ENCODE measurements at regions not wholly inside any gene's neighbourhood (a gene's known extent, or its start where the extent isn't known, plus 50 kb on each side); places are given as distances from the start of the nearest gene placed in this dataset.

DNA sequence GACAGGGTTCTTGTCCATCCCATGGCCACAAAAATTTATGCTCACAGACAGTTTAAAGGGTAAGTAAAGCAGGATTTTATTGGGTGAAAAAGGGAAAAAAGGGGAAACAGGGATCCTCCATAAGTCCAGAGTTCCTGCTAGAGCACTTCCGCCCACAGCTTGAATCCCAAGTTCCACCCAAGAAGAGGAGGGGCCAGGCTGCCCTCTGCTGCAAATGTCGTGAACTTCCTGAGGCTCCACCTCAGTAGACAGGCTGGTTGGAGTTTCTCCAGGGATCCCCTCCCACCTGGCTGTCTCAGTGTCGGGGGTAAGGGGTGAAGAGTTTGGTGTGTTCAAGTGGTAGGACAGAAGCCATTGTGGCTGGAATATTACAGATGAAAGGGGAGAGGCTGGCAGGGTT, 275.0 kb upstream of the SGCD start:
- TF ChIP-seq CTCF (IDR thresholded peaks at IDR 0.05) (0 out of 2 replicates have a peak, but pooled peaks have one; percentile 17), CREB1 (CRISPR knock-in tag; IDR thresholded peaks at IDR 0.05) (no peak), CBFB (CRISPR knock-in tag; IDR thresholded peaks at IDR 0.05; ENCODE audit: low read depth) (no peak), TCF7 (CRISPR knock-in tag; IDR thresholded peaks at IDR 0.05; ENCODE audit: low read depth) (no peak), ETV6 (CRISPR knock-in tag; IDR thresholded peaks at IDR 0.05) (no peak), ZNF671 (CRISPR knock-in tag; IDR thresholded peaks at IDR 0.05) (no peak), NFE2L1 (CRISPR knock-in tag; IDR thresholded peaks at IDR 0.05) (no peak), GTF2I (CRISPR knock-in tag; conservative IDR thresholded peaks at IDR 0.05) (no peak)
- TF ChIP-seq, protein P1, sequence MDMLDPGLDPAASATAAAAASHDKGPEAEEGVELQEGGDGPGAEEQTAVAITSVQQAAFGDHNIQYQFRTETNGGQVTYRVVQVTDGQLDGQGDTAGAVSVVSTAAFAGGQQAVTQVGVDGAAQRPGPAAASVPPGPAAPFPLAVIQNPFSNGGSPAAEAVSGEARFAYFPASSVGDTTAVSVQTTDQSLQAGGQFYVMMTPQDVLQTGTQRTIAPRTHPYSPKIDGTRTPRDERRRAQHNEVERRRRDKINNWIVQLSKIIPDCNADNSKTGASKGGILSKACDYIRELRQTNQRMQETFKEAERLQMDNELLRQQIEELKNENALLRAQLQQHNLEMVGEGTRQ (CRISPR knock-in tag; IDR thresholded peaks at IDR 0.05), result no peak
- TF ChIP-seq, protein P2, sequence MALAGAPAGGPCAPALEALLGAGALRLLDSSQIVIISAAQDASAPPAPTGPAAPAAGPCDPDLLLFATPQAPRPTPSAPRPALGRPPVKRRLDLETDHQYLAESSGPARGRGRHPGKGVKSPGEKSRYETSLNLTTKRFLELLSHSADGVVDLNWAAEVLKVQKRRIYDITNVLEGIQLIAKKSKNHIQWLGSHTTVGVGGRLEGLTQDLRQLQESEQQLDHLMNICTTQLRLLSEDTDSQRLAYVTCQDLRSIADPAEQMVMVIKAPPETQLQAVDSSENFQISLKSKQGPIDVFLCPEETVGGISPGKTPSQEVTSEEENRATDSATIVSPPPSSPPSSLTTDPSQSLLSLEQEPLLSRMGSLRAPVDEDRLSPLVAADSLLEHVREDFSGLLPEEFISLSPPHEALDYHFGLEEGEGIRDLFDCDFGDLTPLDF (CRISPR knock-in tag; IDR thresholded peaks at IDR 0.05), result no peak
- TF ChIP-seq, protein P3, sequence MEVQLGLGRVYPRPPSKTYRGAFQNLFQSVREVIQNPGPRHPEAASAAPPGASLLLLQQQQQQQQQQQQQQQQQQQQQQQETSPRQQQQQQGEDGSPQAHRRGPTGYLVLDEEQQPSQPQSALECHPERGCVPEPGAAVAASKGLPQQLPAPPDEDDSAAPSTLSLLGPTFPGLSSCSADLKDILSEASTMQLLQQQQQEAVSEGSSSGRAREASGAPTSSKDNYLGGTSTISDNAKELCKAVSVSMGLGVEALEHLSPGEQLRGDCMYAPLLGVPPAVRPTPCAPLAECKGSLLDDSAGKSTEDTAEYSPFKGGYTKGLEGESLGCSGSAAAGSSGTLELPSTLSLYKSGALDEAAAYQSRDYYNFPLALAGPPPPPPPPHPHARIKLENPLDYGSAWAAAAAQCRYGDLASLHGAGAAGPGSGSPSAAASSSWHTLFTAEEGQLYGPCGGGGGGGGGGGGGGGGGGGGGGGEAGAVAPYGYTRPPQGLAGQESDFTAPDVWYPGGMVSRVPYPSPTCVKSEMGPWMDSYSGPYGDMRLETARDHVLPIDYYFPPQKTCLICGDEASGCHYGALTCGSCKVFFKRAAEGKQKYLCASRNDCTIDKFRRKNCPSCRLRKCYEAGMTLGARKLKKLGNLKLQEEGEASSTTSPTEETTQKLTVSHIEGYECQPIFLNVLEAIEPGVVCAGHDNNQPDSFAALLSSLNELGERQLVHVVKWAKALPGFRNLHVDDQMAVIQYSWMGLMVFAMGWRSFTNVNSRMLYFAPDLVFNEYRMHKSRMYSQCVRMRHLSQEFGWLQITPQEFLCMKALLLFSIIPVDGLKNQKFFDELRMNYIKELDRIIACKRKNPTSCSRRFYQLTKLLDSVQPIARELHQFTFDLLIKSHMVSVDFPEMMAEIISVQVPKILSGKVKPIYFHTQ (CRISPR knock-in tag; IDR thresholded peaks at IDR 0.05), result no peak
- TF ChIP-seq, protein P4, sequence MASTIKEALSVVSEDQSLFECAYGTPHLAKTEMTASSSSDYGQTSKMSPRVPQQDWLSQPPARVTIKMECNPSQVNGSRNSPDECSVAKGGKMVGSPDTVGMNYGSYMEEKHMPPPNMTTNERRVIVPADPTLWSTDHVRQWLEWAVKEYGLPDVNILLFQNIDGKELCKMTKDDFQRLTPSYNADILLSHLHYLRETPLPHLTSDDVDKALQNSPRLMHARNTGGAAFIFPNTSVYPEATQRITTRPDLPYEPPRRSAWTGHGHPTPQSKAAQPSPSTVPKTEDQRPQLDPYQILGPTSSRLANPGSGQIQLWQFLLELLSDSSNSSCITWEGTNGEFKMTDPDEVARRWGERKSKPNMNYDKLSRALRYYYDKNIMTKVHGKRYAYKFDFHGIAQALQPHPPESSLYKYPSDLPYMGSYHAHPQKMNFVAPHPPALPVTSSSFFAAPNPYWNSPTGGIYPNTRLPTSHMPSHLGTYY (CRISPR knock-in tag; IDR thresholded peaks at IDR 0.05), result no peak
- TF ChIP-seq, protein P5, sequence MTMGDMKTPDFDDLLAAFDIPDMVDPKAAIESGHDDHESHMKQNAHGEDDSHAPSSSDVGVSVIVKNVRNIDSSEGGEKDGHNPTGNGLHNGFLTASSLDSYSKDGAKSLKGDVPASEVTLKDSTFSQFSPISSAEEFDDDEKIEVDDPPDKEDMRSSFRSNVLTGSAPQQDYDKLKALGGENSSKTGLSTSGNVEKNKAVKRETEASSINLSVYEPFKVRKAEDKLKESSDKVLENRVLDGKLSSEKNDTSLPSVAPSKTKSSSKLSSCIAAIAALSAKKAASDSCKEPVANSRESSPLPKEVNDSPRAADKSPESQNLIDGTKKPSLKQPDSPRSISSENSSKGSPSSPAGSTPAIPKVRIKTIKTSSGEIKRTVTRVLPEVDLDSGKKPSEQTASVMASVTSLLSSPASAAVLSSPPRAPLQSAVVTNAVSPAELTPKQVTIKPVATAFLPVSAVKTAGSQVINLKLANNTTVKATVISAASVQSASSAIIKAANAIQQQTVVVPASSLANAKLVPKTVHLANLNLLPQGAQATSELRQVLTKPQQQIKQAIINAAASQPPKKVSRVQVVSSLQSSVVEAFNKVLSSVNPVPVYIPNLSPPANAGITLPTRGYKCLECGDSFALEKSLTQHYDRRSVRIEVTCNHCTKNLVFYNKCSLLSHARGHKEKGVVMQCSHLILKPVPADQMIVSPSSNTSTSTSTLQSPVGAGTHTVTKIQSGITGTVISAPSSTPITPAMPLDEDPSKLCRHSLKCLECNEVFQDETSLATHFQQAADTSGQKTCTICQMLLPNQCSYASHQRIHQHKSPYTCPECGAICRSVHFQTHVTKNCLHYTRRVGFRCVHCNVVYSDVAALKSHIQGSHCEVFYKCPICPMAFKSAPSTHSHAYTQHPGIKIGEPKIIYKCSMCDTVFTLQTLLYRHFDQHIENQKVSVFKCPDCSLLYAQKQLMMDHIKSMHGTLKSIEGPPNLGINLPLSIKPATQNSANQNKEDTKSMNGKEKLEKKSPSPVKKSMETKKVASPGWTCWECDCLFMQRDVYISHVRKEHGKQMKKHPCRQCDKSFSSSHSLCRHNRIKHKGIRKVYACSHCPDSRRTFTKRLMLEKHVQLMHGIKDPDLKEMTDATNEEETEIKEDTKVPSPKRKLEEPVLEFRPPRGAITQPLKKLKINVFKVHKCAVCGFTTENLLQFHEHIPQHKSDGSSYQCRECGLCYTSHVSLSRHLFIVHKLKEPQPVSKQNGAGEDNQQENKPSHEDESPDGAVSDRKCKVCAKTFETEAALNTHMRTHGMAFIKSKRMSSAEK (CRISPR knock-in tag; IDR thresholded peaks at IDR 0.05; ENCODE audit: borderline replicate concordance), result no peak
